LHCN-M2 (cell line): ENCODE measurements at regions not wholly inside any gene's neighbourhood (a gene's known extent, or its start where the extent isn't known, plus 50 kb on each side); places are given as distances from the start of the nearest gene placed in this dataset.
A peak's percentile ranks its signal among the peaks of the same experiment; 100 is the strongest.

ENCODE experiments used
- DNase-seq: peaks from one replicate; pipeline ENCODE4 v3.0.0-alpha.2; 2012; ENCODE audit warnings: low read depth

GRCh38 chr6:14783594-14783993 is 462.3 kb upstream of the JARID2 start:
- DNase-seq: no peak

- DNase-seq: no peak
Measured at GRCh38 chr6:14784596-14785492, 461.0 kb upstream of the JARID2 start.

- no peak for DNase-seq
Measured at GRCh38 chr6:14785493-14785790, 460.4 kb upstream of the JARID2 start.

GRCh38 chr6:14786008-14786407 is 459.9 kb upstream of the JARID2 start:
- no peak for DNase-seq

- DNase-seq: no peak
Measured at GRCh38 chr6:14786455-14786854, 459.4 kb upstream of the JARID2 start.

- DNase-seq: no peak
Measured at GRCh38 chr6:14787250-14787649, 458.6 kb upstream of the JARID2 start.

GRCh38 chr6:14787677-14788076 is 458.2 kb upstream of the JARID2 start:
- peak; percentile 13 for DNase-seq

- DNase-seq: no peak
Measured at GRCh38 chr6:14789996-14790395, 455.9 kb upstream of the JARID2 start.

- no peak for DNase-seq
Measured at GRCh38 chr6:14790976-14791375, 454.9 kb upstream of the JARID2 start.

- no peak for DNase-seq
Measured at GRCh38 chr6:14791526-14791925, 454.3 kb upstream of the JARID2 start.

- no peak for DNase-seq
Measured at GRCh38 chr6:14792118-14792955, 453.5 kb upstream of the JARID2 start.

GRCh38 chr6:14795451-14795850 is 450.4 kb upstream of the JARID2 start:
- no peak for DNase-seq

- no peak for DNase-seq
Measured at GRCh38 chr6:14796974-14797762, 448.7 kb upstream of the JARID2 start.

- no peak for DNase-seq
Measured at GRCh38 chr6:14797875-14798593, 447.8 kb upstream of the JARID2 start.

GRCh38 chr6:14798594-14798982 is 447.3 kb upstream of the JARID2 start:
- no peak for DNase-seq

GRCh38 chr6:14798996-14799588 is 446.8 kb upstream of the JARID2 start:
- DNase-seq: no peak

GRCh38 chr6:14799928-14800327 is 445.9 kb upstream of the JARID2 start:
- DNase-seq: peak; percentile 82

- no peak for DNase-seq
Measured at GRCh38 chr6:14802514-14803160, 443.2 kb upstream of the JARID2 start.

GRCh38 chr6:14804001-14804784 is 441.7 kb upstream of the JARID2 start:
- DNase-seq: peak; percentile 9

- DNase-seq: peak; percentile 90
Measured at GRCh38 chr6:14804785-14805210, 441.1 kb upstream of the JARID2 start.
